IPS-20b (cell line): ENCODE measurements at regions not wholly inside any gene's neighbourhood (a gene's known extent, or its start where the extent isn't known, plus 50 kb on each side); places are given as distances from the start of the nearest gene placed in this dataset.
"Not testable (repeated sequence)": the region's sequence is repeated elsewhere in the genome, so short reads cannot be mapped to it uniquely, and the experiment has no call there.

ENCODE experiments used
- H3K27ac ChIP-seq: one replicate; pipeline ENCODE4 v1.5.1; 2013; ENCODE audit warnings: low read length
- H3K27me3 ChIP-seq: 2 replicates; pipeline ENCODE4 v1.6.1; 2013; ENCODE audit warnings: mild to moderate bottlenecking, low read length, inconsistent platforms; ENCODE audit not compliant: insufficient read depth
- H3K36me3 ChIP-seq: 2 replicates; pipeline ENCODE4 v1.6.1; 2013; ENCODE audit warnings: low read depth, mild to moderate bottlenecking, inconsistent platforms, low read length, moderate library complexity; ENCODE audit not compliant: insufficient read depth
- H3K4me1 ChIP-seq: 2 replicates; pipeline ENCODE4 v1.6.1; 2013; ENCODE audit warnings: mild to moderate bottlenecking, control low read depth, inconsistent platforms, low read length, moderate library complexity; ENCODE audit not compliant: insufficient read depth
- H3K4me3 ChIP-seq: 2 replicates; pipeline ENCODE4 v1.5.1; 2013; ENCODE audit warnings: mild to moderate bottlenecking, low read length, inconsistent platforms
- H3K9ac ChIP-seq: 2 replicates; pipeline ENCODE4 v1.6.1; 2013; ENCODE audit warnings: low read depth, mild to moderate bottlenecking, inconsistent platforms, low read length, moderate library complexity
- H3K9me3 ChIP-seq: 2 replicates; pipeline ENCODE4 v1.6.1; 2013; ENCODE audit warnings: mild to moderate bottlenecking, low read depth, low read length, inconsistent platforms; ENCODE audit not compliant: insufficient read depth

DNA sequence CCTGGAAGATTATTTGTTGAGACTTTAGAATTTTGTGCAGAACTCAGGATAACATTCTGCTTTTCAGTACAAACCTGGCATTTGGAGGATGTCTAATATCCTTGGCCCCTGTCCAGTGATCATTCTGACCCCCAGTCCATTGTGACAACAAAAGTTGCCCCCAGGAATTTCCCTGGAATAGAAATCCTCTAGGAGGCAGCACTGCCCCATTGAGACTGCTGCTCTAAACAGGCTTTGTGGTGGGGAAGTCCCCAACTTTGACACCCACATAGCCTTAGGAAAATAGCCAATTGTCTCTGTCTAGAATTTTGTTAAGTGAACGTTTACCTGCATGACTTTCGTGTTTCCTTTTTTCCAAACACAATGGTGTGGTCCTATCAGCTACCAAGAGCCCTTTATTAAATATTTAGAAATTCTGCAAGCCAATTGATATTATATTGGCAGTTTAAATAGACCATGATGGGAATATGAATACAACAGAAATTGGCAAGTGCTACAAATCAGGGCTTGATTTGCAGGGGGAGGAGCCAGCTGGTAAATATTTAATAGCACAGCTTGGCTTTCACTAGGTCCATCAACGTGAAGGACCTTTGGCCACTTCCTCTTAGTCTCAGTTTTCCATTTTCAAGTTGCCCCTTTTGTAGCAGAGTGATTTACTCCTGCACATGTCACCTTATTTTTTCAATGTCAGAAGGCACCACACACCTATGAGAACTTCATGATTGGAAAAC, 451.7 kb downstream of the EFNB2 start:
- no peak overlapping the region for H3K9ac ChIP-seq
- H3K36me3 ChIP-seq: no peaks in the 10 kb centered on the region
- H3K4me1 ChIP-seq: no peaks in the 10 kb centered on the region; the same call in 1 of the 2 replicates
- no peak overlapping the region for H3K27ac ChIP-seq
- H3K27me3 ChIP-seq: no peaks in the 10 kb centered on the region
- H3K9me3 ChIP-seq: no peaks in the 10 kb centered on the region
- H3K4me3 ChIP-seq: no peak overlapping the region

DNA sequence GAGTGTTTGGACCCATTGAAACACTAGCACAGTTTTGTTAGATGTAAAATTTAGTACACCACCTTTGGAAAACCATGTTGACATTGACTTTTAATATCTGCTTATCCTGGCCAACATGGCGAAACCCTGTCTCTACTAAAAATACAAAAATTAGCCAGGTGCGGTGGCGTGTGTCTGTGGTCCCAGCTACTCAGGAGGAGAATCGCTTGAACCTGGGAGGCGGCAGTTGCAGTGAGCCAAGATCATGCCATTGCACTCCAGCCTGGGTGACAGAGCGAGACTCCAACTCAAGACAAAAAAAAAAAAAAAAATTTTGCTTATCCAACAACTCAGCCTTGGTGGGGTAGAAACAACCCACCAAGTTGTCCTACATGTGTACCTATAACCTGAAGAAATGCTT, 454.2 kb downstream of the EFNB2 start:
- not testable (repeated sequence) for H3K27me3 ChIP-seq, H3K36me3 ChIP-seq, H3K4me3 ChIP-seq, H3K4me1 ChIP-seq, H3K27ac ChIP-seq, H3K9ac ChIP-seq, H3K9me3 ChIP-seq

DNA sequence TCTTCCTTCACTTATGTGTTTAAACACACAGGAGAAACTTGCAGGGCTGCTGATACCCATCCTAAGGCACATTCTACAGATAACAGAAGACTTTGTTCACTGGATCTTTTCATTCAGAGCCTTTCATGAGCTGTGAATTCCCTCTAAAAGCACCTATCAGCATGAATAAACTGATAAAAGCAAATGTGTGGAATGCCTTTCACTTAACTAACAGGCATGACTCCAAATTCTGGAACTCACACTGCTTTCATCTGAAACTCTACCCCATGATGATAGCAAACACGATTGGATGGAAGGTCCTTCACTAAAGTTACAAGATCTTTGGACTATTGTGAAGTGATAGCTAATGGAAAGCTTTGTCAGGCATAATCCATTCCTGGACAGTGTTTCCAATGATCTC, 457.3 kb downstream of the EFNB2 start:
- Histone ChIP-seq H3K27ac (no peak overlapping the region), H3K4me3 (no peak overlapping the region), H3K36me3 (no peaks in the 10 kb centered on the region), H3K9me3 (no peaks in the 10 kb centered on the region), H3K27me3 (no peaks in the 10 kb centered on the region), H3K4me1 (no peaks in the 10 kb centered on the region), H3K9ac (no peak overlapping the region)

GRCh38 chr13:106077017-106077416, 458.4 kb downstream of the EFNB2 start:
- Histone ChIP-seq H3K9me3 (no peaks in the 10 kb centered on the region), H3K4me1 (no peaks in the 10 kb centered on the region), H3K36me3 (no peaks in the 10 kb centered on the region), H3K9ac (no peak overlapping the region), H3K27me3 (no peaks in the 10 kb centered on the region), H3K4me3 (no peak overlapping the region), H3K27ac (no peak overlapping the region)

GRCh38 chr13:106072014-106072413, 463.4 kb downstream of the EFNB2 start:
- Histone ChIP-seq H3K4me1 (no peaks in the 10 kb centered on the region), H3K9me3 (no peaks in the 10 kb centered on the region), H3K27me3 (no peaks in the 10 kb centered on the region), H3K4me3 (no peak overlapping the region), H3K9ac (no peak overlapping the region), H3K27ac (no peak overlapping the region), H3K36me3 (no peaks in the 10 kb centered on the region)

GRCh38 chr13:106063591-106064313, 471.7 kb downstream of the EFNB2 start:
- Histone ChIP-seq H3K36me3 (no peaks in the 10 kb centered on the region), H3K9me3 (no peaks in the 10 kb centered on the region), H3K27me3 (no peaks in the 10 kb centered on the region), H3K4me1 (no peaks in the 10 kb centered on the region), H3K9ac (no peak overlapping the region), H3K4me3 (no peak overlapping the region), H3K27ac (no peak overlapping the region)

- Histone ChIP-seq H3K4me1 (no peaks in the 10 kb centered on the region), H3K27me3 (no peaks in the 10 kb centered on the region), H3K36me3 (no peaks in the 10 kb centered on the region), H3K9me3 (no peaks in the 10 kb centered on the region), H3K4me3 (no peak overlapping the region), H3K9ac (no peak overlapping the region), H3K27ac (no peak overlapping the region)
Measured at GRCh38 chr13:106061781-106062180, 473.7 kb downstream of the EFNB2 start.

GRCh38 chr13:106056851-106057250, 478.6 kb downstream of the EFNB2 start:
- Histone ChIP-seq H3K36me3 (no peaks in the 10 kb centered on the region), H3K27ac (no peak overlapping the region), H3K4me1 (no peaks in the 10 kb centered on the region), H3K4me3 (no peak overlapping the region), H3K9me3 (no peaks in the 10 kb centered on the region), H3K9ac (no peak overlapping the region), H3K27me3 (no peaks in the 10 kb centered on the region)

DNA sequence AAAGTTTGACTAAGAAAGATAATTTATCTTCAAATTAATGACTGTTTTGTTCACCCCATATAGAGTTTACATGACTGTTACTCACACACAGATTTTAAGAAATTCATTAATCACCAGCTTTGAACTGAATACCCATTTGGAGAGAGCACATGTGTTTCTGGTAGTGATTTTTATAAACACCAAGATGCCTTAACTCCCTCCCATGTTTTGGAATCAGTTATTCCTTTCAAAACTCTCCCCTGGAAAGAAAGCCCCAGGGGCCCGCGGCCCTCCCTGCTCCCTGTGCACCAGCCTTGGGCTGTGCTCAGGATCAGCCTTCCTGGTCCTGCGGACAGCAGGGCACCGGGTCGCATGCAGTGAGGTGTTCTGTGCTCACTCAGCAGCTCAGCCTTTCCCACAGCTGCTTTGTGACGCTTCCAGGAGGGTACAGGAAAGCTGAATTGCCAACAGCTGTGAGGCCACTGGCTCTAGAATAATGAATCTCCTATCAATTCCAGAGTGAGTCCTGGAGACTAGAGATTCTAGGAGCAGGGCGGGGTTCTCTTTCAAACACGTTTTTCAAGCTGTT, 483.2 kb downstream of the EFNB2 start:
- no peak overlapping the region for H3K27ac ChIP-seq

GRCh38 chr13:106049171-106049570, 486.3 kb downstream of the EFNB2 start:
- Histone ChIP-seq H3K27ac (no peak overlapping the region), H3K36me3 (no peaks in the 10 kb centered on the region), H3K9me3 (no peaks in the 10 kb centered on the region), H3K4me3 (no peak overlapping the region), H3K4me1 (no peaks in the 10 kb centered on the region), H3K27me3 (no peaks in the 10 kb centered on the region), H3K9ac (no peak overlapping the region)

More for the DNA sequence above, 483.2 kb downstream of the EFNB2 start:
- H3K4me1 ChIP-seq: no peaks in the 10 kb centered on the region
- no peaks in the 10 kb centered on the region for H3K9me3 ChIP-seq
- no peaks in the 10 kb centered on the region for H3K36me3 ChIP-seq
- H3K9ac ChIP-seq: no peak overlapping the region
- no peak overlapping the region for H3K4me3 ChIP-seq
- no peaks in the 10 kb centered on the region for H3K27me3 ChIP-seq

- no peaks in the 10 kb centered on the region for H3K36me3 ChIP-seq
- no peak overlapping the region for H3K27ac ChIP-seq
- no peak overlapping the region for H3K9ac ChIP-seq
- H3K27me3 ChIP-seq: no peaks in the 10 kb centered on the region
- no peaks in the 10 kb centered on the region for H3K4me1 ChIP-seq
- H3K9me3 ChIP-seq: no peaks in the 10 kb centered on the region
- no peak overlapping the region for H3K4me3 ChIP-seq
Measured at GRCh38 chr13:106048386-106048785, 487.1 kb downstream of the EFNB2 start.

- Histone ChIP-seq H3K27me3 (no peaks in the 10 kb centered on the region), H3K36me3 (no peaks in the 10 kb centered on the region), H3K27ac (no peak overlapping the region), H3K9ac (no peak overlapping the region), H3K4me1 (no peaks in the 10 kb centered on the region), H3K9me3 (no peaks in the 10 kb centered on the region), H3K4me3 (no peak overlapping the region)
Measured at GRCh38 chr13:106047859-106048258, 487.6 kb downstream of the EFNB2 start.
